ENCODE measurements at regions not wholly inside any gene's neighbourhood (a gene's known extent, or its start where the extent isn't known, plus 50 kb on each side); places are given as distances from the start of the nearest gene placed in this dataset.
"Not testable (repeated sequence)": the region's sequence is repeated elsewhere in the genome, so short reads cannot be mapped to it uniquely, and the experiment has no call there.

DNA sequence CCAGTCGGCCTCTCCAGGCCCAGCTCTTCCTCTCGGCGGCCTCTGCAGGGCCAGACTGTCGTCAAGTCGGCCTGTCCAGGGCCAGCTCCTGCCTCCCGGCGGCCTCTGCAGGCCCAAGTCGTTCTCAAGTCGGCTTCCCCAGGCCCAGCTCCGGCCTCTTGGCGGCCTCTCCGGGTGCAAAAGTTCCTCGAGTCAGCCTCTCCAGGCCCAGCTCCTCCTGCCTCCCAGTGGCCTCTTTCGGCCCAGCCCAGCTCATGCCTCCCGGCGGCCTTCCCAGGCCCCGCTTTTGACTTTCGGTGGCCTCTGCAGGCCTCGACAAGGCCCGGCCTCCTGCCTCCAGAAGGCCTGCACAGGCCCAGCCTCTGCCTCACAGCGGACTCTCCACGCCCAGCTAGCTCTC lies 51.7 kb upstream of the METTL14 start:
- H3K27ac ChIP-seq (ENCODE audit: low read length); H3K9me3 ChIP-seq (ENCODE audit: control insufficient read depth, insufficient read depth, low read length); H3K36me3 ChIP-seq (ENCODE audit: control insufficient read depth, insufficient read depth, low read length); H3K27me3 ChIP-seq (ENCODE audit: control insufficient read depth, insufficient read depth, low read length); H3K4me1 ChIP-seq (ENCODE audit: control insufficient read depth, insufficient read depth, low read length); DNase-seq (ENCODE audit: low read depth, low spot score); H3K4me3 ChIP-seq (ENCODE audit: low read length): not testable (repeated sequence)
- WGBS (ENCODE audit: insufficient coverage, insufficient read length) = no CpG with 5 or more reads among the region's 22 CpGs

DNA sequence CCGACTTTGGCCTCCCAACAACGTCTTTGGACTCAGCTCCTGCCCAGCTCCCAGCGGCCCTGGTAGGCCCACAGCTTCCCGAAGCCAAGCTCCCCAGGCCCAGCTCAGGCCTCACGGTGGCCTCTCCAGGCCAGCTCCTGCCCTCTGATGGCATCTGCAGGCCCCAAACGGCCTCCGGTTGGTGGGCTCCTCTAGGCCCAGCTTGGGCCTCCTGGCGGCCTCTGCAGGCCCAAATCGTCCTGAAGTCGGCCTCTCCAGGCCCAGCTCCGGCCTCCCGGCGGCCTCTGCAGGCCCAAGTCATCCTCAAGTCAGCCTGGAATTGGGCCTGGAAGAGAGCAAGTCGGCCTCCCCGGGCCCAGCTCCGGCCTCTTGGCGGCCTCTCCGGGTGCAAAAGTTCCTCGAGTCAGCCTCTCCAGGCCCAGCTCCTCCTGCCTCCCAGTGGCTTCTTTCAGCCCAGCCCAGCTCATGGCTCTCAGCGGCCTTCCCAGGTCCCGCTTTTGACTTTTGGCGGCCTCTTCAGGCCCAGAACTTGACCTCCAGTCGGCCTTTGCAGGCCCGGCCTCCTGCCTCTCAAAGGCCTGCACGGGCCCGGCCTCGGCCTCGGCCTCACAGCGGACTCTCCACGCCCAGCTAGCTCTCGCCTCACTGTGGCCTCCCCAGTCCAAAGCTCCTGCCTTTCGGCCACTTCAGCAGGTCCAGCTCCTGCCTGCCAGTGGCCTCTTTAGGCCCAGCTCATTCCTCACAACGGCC lies 50.9 kb upstream of the METTL14 start:
- WGBS (ENCODE audit: insufficient coverage, insufficient read length) = no CpG with 5 or more reads among the region's 33 CpGs

More for the DNA sequence above, 50.9 kb upstream of the METTL14 start:
- not testable (repeated sequence) for H3K27ac ChIP-seq (ENCODE audit: low read length); DNase-seq (ENCODE audit: low read depth, low spot score); H3K4me1 ChIP-seq (ENCODE audit: control insufficient read depth, insufficient read depth, low read length); H3K9me3 ChIP-seq (ENCODE audit: control insufficient read depth, insufficient read depth, low read length); H3K27me3 ChIP-seq (ENCODE audit: control insufficient read depth, insufficient read depth, low read length); H3K4me3 ChIP-seq (ENCODE audit: low read length); H3K36me3 ChIP-seq (ENCODE audit: control insufficient read depth, insufficient read depth, low read length)
